Kidney epithelial cell (primary cell): ENCODE measurements at regions not wholly inside any gene's neighbourhood (a gene's known extent, or its start where the extent isn't known, plus 50 kb on each side); places are given as distances from the start of the nearest gene placed in this dataset.

ENCODE experiments used
- DNase-seq: peaks from one replicate; pipeline ENCODE4 v3.0.0-alpha.2; 2010; ENCODE audit warnings: low read depth
- H3K27me3 ChIP-seq: 2 replicates; pipeline ENCODE4 v1.6.0; 2011; ENCODE audit warnings: low read length; ENCODE audit not compliant: control insufficient read depth, insufficient read depth
- H3K36me3 ChIP-seq: 2 replicates; pipeline ENCODE4 v1.5.1; 2011; ENCODE audit warnings: low read length; ENCODE audit not compliant: control insufficient read depth, insufficient read depth
- H3K4me3 ChIP-seq: 2 replicates; pipeline ENCODE4 v1.5.1; 2011; ENCODE audit warnings: low read depth, mild to moderate bottlenecking, control low read depth, low read length
- TF ChIP-seq, protein P1 (sequence below): IDR thresholded peaks from 2 replicates; pipeline ENCODE4 v1.5.1; 2011; ENCODE audit warnings: mild to moderate bottlenecking, moderate library complexity, low read length, control low read depth, inconsistent platforms; ENCODE audit not compliant: insufficient read depth, poor library complexity, severe bottlenecking

DNA sequence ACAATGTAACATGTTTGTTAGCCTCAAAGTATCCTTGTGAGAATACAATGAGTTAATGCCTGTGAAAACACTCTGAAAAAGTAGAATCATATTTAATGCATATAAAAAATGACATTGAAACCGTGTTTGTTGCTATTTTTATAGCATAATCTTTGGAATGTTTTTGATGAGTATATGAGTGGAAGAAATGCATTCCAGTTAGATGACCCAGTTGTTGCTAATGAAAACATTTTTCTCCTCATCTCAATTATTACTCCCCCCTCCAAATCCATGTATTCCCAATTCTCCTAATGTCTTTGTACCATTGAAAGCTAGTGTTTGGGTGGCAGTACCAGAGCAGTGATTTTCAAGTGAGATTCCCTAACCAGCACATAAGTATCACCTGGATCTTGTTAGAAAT lies 67.1 kb upstream of the DSEL start:
- no peaks in the 10 kb centered on the region for H3K27me3 ChIP-seq
- no peak for DNase-seq
- TF ChIP-seq, protein P1, sequence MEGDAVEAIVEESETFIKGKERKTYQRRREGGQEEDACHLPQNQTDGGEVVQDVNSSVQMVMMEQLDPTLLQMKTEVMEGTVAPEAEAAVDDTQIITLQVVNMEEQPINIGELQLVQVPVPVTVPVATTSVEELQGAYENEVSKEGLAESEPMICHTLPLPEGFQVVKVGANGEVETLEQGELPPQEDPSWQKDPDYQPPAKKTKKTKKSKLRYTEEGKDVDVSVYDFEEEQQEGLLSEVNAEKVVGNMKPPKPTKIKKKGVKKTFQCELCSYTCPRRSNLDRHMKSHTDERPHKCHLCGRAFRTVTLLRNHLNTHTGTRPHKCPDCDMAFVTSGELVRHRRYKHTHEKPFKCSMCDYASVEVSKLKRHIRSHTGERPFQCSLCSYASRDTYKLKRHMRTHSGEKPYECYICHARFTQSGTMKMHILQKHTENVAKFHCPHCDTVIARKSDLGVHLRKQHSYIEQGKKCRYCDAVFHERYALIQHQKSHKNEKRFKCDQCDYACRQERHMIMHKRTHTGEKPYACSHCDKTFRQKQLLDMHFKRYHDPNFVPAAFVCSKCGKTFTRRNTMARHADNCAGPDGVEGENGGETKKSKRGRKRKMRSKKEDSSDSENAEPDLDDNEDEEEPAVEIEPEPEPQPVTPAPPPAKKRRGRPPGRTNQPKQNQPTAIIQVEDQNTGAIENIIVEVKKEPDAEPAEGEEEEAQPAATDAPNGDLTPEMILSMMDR: no peak
- no peaks in the 10 kb centered on the region for H3K36me3 ChIP-seq
- H3K4me3 ChIP-seq: no peak overlapping the region

DNA sequence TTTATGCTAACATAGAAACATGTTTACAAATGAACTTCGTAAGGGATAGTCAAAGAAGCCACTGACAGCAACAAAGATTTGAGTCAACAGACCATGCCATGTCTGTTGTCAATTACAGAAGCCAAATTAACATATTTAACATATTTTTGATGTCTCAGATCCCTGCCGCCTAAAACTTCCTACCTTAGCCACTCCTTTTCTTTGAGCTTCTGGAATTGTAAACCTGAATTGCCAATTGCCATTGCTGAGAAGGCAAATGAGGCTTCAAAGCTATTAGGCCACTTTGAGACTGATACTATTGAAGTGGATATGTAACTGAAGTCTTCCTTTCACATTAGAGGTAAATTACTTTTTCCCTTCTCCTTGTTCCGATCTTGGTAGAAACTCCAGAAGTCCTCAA lies 66.0 kb upstream of the DSEL start:
- H3K4me3 ChIP-seq: no peak overlapping the region
- no peak for DNase-seq
- no peaks in the 10 kb centered on the region for H3K27me3 ChIP-seq
- TF ChIP-seq, protein P1: no peak
- H3K36me3 ChIP-seq: no peaks in the 10 kb centered on the region

DNA sequence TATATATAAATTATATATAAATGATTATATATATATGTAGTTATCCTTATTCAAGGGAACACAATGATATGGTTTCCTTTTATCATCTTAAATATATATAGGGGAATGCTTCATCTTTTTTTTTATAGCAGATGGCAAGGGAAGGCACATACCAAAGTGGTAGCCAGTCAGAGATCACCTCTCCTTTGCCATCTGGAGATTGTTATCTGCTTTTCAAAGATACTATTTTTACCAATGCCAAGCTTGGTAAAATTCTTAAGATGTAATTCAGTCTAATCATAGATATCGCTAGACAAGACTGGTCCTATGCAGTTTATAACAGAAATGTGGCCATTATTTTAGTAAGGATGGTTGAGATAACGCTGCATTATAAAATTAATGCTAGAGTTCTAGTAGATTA lies 64.7 kb upstream of the DSEL start:
- Histone ChIP-seq H3K4me3 (no peak overlapping the region), H3K27me3 (no peaks in the 10 kb centered on the region), H3K36me3 (no peaks in the 10 kb centered on the region)
- TF ChIP-seq, protein P1: no peak
- no peak for DNase-seq

DNA sequence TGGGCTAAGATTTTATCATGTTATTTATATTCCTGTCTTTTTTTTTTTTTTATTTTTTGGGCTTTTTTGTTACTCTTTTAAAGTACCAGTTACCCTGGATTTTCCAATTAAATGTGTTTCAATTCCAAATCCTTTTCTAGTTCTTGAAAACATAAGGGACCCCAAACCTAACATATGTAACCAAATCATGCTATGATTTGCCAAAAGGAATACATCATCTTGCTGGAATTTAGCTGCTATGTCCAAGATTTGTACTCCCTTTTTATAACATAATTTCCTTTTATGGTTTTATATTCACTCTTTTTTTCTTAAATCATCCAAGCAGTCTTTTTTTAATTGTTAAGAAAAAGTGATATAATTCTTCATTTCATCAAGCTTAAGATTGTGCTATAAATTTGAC lies 60.9 kb upstream of the DSEL start:
- H3K4me3 ChIP-seq: no peak overlapping the region
- DNase-seq: no peak
- H3K36me3 ChIP-seq: no peaks in the 10 kb centered on the region
- TF ChIP-seq, protein P1: no peak
- H3K27me3 ChIP-seq: no peaks in the 10 kb centered on the region

DNA sequence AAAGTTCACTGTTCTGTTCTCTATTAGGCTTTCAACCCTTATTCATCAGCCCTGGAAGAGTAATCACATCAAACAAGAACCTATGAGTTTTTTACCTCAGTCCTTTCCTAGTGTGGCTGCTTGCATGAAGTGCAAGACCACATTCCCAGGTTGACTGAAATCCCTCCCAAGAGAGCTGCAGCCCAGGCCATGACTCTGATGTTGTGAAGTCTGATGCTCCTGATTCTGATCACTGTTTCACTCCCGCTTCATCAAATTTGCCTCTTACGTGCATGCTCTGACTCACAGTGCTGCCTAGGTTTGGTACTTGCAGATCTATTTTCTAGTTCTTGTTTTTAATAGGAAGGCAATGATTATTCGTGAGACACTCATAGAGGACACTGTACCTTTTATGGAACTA lies 58.2 kb upstream of the DSEL start:
- Histone ChIP-seq H3K4me3 (no peak overlapping the region), H3K36me3 (no peaks in the 10 kb centered on the region), H3K27me3 (no peaks in the 10 kb centered on the region)
- no peak for DNase-seq
- TF ChIP-seq, protein P1: no peak

DNA sequence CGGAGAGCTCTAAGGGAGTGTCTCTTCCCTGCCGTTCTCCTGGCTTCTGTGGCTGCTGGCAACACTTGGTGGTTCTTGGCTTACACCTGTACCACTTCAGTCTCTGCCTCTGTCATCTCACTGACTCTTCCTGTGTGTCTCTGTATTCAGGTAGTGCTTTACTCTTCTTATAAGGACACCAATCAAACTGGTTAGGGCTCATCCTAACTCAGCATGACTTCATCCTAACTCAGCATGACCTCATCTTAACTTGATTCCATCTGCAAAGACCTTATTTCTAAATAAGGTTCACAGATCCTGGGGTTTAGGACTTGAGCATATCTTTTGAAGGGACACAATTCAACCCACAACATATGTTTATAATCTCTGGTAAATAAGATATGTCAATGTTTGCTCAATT lies 51.6 kb upstream of the DSEL start:
- Histone ChIP-seq H3K27me3 (no peaks in the 10 kb centered on the region), H3K4me3 (no peak overlapping the region), H3K36me3 (no peaks in the 10 kb centered on the region)
- DNase-seq: no peak
- TF ChIP-seq, protein P1: no peak
